Mesenchymal stem cell (in vitro differentiated cells and primary cell): ENCODE measurements at regions not wholly inside any gene's neighbourhood (a gene's known extent, or its start where the extent isn't known, plus 50 kb on each side); places are given as distances from the start of the nearest gene placed in this dataset.

Source experiments
- DNase-seq: peaks from one replicate; pipeline ENCODE4 v3.0.0-alpha.2; 2013
- H2AFZ ChIP-seq: one replicate; pipeline ENCODE4 v1.6.1; 2013; ENCODE audit warnings: low read depth, mild to moderate bottlenecking, control low read depth, inconsistent platforms, low read length, moderate library complexity
- H2AK5ac ChIP-seq: 2 replicates; pipeline ENCODE4 v1.6.1; 2013; ENCODE audit warnings: low read length, moderate library complexity, mild to moderate bottlenecking, inconsistent platforms; ENCODE audit not compliant: severe bottlenecking
- H2BK120ac ChIP-seq: one replicate; pipeline ENCODE4 v1.6.1; 2013; ENCODE audit warnings: low read depth, mild to moderate bottlenecking, inconsistent platforms, low read length, moderate library complexity
- H2BK12ac ChIP-seq, 2 experiments: one replicate each; pipeline ENCODE4 v1.6.1; 2013; ENCODE audit warnings: inconsistent platforms in 2 of 2, low read length in 2 of 2, mild to moderate bottlenecking in 2 of 2, moderate library complexity in 2 of 2, control low read depth in 1 of 2
- H2BK15ac ChIP-seq: one replicate; pipeline ENCODE4 v1.6.1; 2013; ENCODE audit warnings: mild to moderate bottlenecking, low read depth, inconsistent platforms; ENCODE audit not compliant: poor library complexity, severe bottlenecking
- H2BK5ac ChIP-seq: 2 replicates; pipeline ENCODE4 v1.6.1; 2013; ENCODE audit warnings: low read depth, mild to moderate bottlenecking, low read length, control low read depth, inconsistent platforms; ENCODE audit not compliant: poor library complexity, severe bottlenecking
- H3K14ac ChIP-seq, 2 experiments: one replicate each; pipeline ENCODE4 v1.6.1; 2013; ENCODE audit warnings: inconsistent platforms in 2 of 2, low read length in 2 of 2, control low read depth in 1 of 2, mild to moderate bottlenecking in 1 of 2, moderate library complexity in 1 of 2
- H3K18ac ChIP-seq, 2 experiments: one replicate each; pipeline ENCODE4 v1.6.1; 2013; ENCODE audit warnings: inconsistent platforms in 2 of 2, low read length in 2 of 2, control low read depth in 1 of 2, low read depth in 1 of 2, mild to moderate bottlenecking in 1 of 2
- H3K23ac ChIP-seq, 2 experiments: one replicate each; pipeline ENCODE4 v1.6.1; 2013; ENCODE audit warnings: inconsistent platforms in 2 of 2, low read length in 2 of 2, mild to moderate bottlenecking in 2 of 2, moderate library complexity in 2 of 2, control low read depth in 1 of 2
- H3K27ac ChIP-seq: 2 replicates; pipeline ENCODE4 v1.5.1; 2013; ENCODE audit warnings: mild to moderate bottlenecking, moderate library complexity, low read length, control low read depth, inconsistent platforms; ENCODE audit not compliant: poor library complexity, severe bottlenecking
- H3K27me3 ChIP-seq, 2 experiments: 2 replicates each; pipeline versions ENCODE4 v1.6.1 to v1.7.0; 2013; ENCODE audit warnings: low read length in 2 of 2, mild to moderate bottlenecking in 2 of 2, moderate library complexity in 2 of 2, control low read depth in 1 of 2, inconsistent platforms in 1 of 2; ENCODE audit not compliant: control insufficient read depth in 1 of 2, insufficient read depth in 1 of 2
- H3K36me3 ChIP-seq, 2 experiments: 2 replicates each; pipeline versions ENCODE4 v1.6.1 to v1.7.0; 2013; ENCODE audit warnings: low read length in 2 of 2, control low read depth in 1 of 2, inconsistent platforms in 1 of 2, low read depth in 1 of 2, mild to moderate bottlenecking in 1 of 2; ENCODE audit not compliant: insufficient read depth in 2 of 2, control insufficient read depth in 1 of 2
- H3K4ac ChIP-seq, 2 experiments: one replicate each; pipeline ENCODE4 v1.6.1; 2013; ENCODE audit warnings: inconsistent platforms in 2 of 2, low read length in 2 of 2, mild to moderate bottlenecking in 2 of 2, moderate library complexity in 2 of 2, control low read depth in 1 of 2, low read depth in 1 of 2
- H3K4me1 ChIP-seq: 2 replicates; pipeline ENCODE4 v1.6.1; 2013; ENCODE audit warnings: low read depth, low read length, control low read depth; ENCODE audit not compliant: control insufficient read depth, insufficient read depth
- H3K4me2 ChIP-seq: 2 replicates; pipeline ENCODE4 v1.6.1; 2013; ENCODE audit warnings: low read length, mild to moderate bottlenecking, inconsistent platforms; ENCODE audit not compliant: poor library complexity, severe bottlenecking
- H3K4me3 ChIP-seq, 2 experiments: 2 replicates each; pipeline versions ENCODE4 v1.5.1 to v1.7.0; 2013; ENCODE audit warnings: low read length in 2 of 2, mild to moderate bottlenecking in 2 of 2, control low read depth in 1 of 2, low read depth in 1 of 2; ENCODE audit not compliant: insufficient read depth in 1 of 2
- H3K79me1 ChIP-seq: replicated peaks from 2 replicates; pipeline ENCODE4 v1.6.1; 2013; ENCODE audit warnings: mild to moderate bottlenecking, control low read depth, low read length, inconsistent platforms; ENCODE audit not compliant: poor library complexity, severe bottlenecking
- H3K9ac ChIP-seq: 2 replicates; pipeline ENCODE4 v1.7.0; 2013; ENCODE audit warnings: mild to moderate bottlenecking, low read length, moderate library complexity
- H3K9me3 ChIP-seq: 2 replicates; pipeline ENCODE4 v1.7.0; 2013; ENCODE audit warnings: mild to moderate bottlenecking, low read length; ENCODE audit not compliant: control insufficient read depth
- H4K8ac ChIP-seq: one replicate; pipeline ENCODE4 v1.6.1; 2013; ENCODE audit warnings: inconsistent platforms, mild to moderate bottlenecking, low read length, moderate library complexity
- H4K91ac ChIP-seq: one replicate; pipeline ENCODE4 v1.6.1; 2013; ENCODE audit warnings: mild to moderate bottlenecking, low read length, inconsistent platforms
- WGBS: methylation state at CpG from one replicate; pipeline ENCODE4 v1.1.7; 2013; ENCODE audit warnings: mixed read lengths; 5-methylcytosine and 5-hydroxymethylcytosine counted together

DNA sequence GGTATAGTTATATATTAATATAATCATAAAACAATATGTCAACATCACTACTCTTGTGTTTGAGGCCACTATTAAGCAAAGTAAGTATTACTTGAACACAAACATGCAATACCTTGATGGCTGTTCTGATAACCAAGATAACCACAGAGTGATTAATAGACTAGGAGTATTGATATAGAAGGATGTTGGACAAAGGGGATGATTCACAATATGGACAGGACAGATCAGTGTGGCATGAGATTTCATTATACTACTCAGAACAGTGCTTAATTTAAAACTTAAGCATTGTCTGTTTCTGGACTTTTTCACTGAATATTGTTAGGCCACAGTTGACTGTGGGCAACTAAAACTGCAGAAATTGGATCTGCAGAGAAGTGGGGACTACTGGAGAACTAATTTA is 384.2 kb downstream of the SLITRK1 start:
- Histone ChIP-seq H3K79me1 (no peaks in the 10 kb centered on the region), H2BK5ac (no peak overlapping the region), H3K27me3 (no peaks in the 10 kb centered on the region), H3K9ac (no peak overlapping the region), H3K4ac (no peak overlapping the region), H3K18ac (no peak overlapping the region), H2BK120ac (no peak overlapping the region), H3K4me3 (no peak overlapping the region), H2AK5ac (no peak overlapping the region), H3K14ac (no peak overlapping the region), H3K4me2 (no peak overlapping the region), H3K36me3 (no peaks in the 10 kb centered on the region), H4K91ac (no peak overlapping the region), H2BK12ac (no peak overlapping the region), H4K8ac (no peak overlapping the region), H3K9me3 (no peaks in the 10 kb centered on the region), H2AFZ (no peak overlapping the region), H3K27ac (no peak overlapping the region), H2BK15ac (no peak overlapping the region), H3K4me1 (no peaks in the 10 kb centered on the region), H3K23ac (no peak overlapping the region)
- no peak for DNase-seq

- H3K27me3 ChIP-seq, result no peaks in the 10 kb centered on the region
- no peak overlapping the region for H2AK5ac ChIP-seq
- no peak for DNase-seq
- no peak overlapping the region for H3K4me3 ChIP-seq
- no peak overlapping the region for H2AFZ ChIP-seq
- no peaks in the 10 kb centered on the region for H3K4me1 ChIP-seq
- H3K4me2 ChIP-seq, result no peak overlapping the region
- no peak overlapping the region for H2BK120ac ChIP-seq
- no peak overlapping the region for H3K9ac ChIP-seq
- H4K8ac ChIP-seq, result no peak overlapping the region
- H3K79me1 ChIP-seq, result no peaks in the 10 kb centered on the region
- H2BK15ac ChIP-seq, result no peak overlapping the region
- H3K27ac ChIP-seq, result no peak overlapping the region
- H3K23ac ChIP-seq, result no peak overlapping the region
- no peaks in the 10 kb centered on the region for H3K36me3 ChIP-seq
- H4K91ac ChIP-seq, result no peak overlapping the region
- no peak overlapping the region for H2BK5ac ChIP-seq
- H3K18ac ChIP-seq, result no peak overlapping the region
- no peak overlapping the region for H2BK12ac ChIP-seq
- H3K9me3 ChIP-seq, result no peaks in the 10 kb centered on the region
- 92% methylated on average over 4 of the region's 6 CpGs for WGBS
- no peak overlapping the region for H3K14ac ChIP-seq
- no peak overlapping the region for H3K4ac ChIP-seq
Observed at GRCh38 chr13:83496501-83496900, 385.8 kb downstream of the SLITRK1 start.

GRCh38 chr13:83485101-83485500 is 397.2 kb downstream of the SLITRK1 start:
- no peak overlapping the region for H3K18ac ChIP-seq
- WGBS, result no CpG with 5 or more reads among the region's 1 CpG
- no peak overlapping the region for H3K4me3 ChIP-seq

GRCh38 chr13:83471011-83471410 is 411.3 kb downstream of the SLITRK1 start:
- no peak overlapping the region for H2AK5ac ChIP-seq
- no peak overlapping the region for H3K27ac ChIP-seq
- no peak overlapping the region for H2BK15ac ChIP-seq
- H4K8ac ChIP-seq, result no peak overlapping the region
- H3K9me3 ChIP-seq, result no peaks in the 10 kb centered on the region
- H4K91ac ChIP-seq, result no peak overlapping the region
- no peak overlapping the region for H3K18ac ChIP-seq
- no peak overlapping the region for H3K4ac ChIP-seq
- H3K4me2 ChIP-seq, result no peak overlapping the region
- no peaks in the 10 kb centered on the region for H3K27me3 ChIP-seq
- DNase-seq, result no peak
- no peaks in the 10 kb centered on the region for H3K4me1 ChIP-seq
- WGBS, result no CpG with 5 or more reads among the region's 1 CpG
- H3K4me3 ChIP-seq, result no peak overlapping the region
- no peak overlapping the region for H3K14ac ChIP-seq
- no peak overlapping the region for H2BK120ac ChIP-seq
- no peaks in the 10 kb centered on the region for H3K36me3 ChIP-seq
- no peak overlapping the region for H3K23ac ChIP-seq
- no peak overlapping the region for H2BK12ac ChIP-seq
- H2AFZ ChIP-seq, result no peak overlapping the region
- H3K79me1 ChIP-seq, result no peaks in the 10 kb centered on the region
- H2BK5ac ChIP-seq, result no peak overlapping the region
- H3K9ac ChIP-seq, result no peak overlapping the region

More at GRCh38 chr13:83485101-83485500, 397.2 kb downstream of the SLITRK1 start:
- Histone ChIP-seq H2BK12ac (no peak overlapping the region), H2BK15ac (no peak overlapping the region), H2AFZ (no peak overlapping the region), H3K9me3 (no peaks in the 10 kb centered on the region), H3K4me1 (no peaks in the 10 kb centered on the region), H2BK120ac (no peak overlapping the region), H3K4ac (no peak overlapping the region), H3K4me2 (no peak overlapping the region), H2BK5ac (no peak overlapping the region), H3K36me3 (no peaks in the 10 kb centered on the region), H3K23ac (no peak overlapping the region), H3K14ac (no peak overlapping the region), H2AK5ac (no peak overlapping the region), H4K91ac (no peak overlapping the region), H3K79me1 (no peaks in the 10 kb centered on the region), H3K9ac (no peak overlapping the region), H3K27ac (no peak overlapping the region), H3K27me3 (no peaks in the 10 kb centered on the region), H4K8ac (no peak overlapping the region)
- no peak for DNase-seq
